PC-3 (cell line): ENCODE measurements at regions not wholly inside any gene's neighbourhood (a gene's known extent, or its start where the extent isn't known, plus 50 kb on each side); places are given as distances from the start of the nearest gene placed in this dataset.

Experiments
- CTCF ChIP-seq: fragments of 300-600 bp; sonication (generic); conservative IDR thresholded peaks from 2 replicates; pipeline ENCODE4 v1.5.1; 2017; ENCODE audit warnings: antibody characterized with exemption, low read depth, mild to moderate bottlenecking, low read length
- EZH2 ChIP-seq: fragments of 300-600 bp; sonication (generic); IDR thresholded peaks from one replicate; pipeline ENCODE4 v1.6.1; 2017; ENCODE audit warnings: antibody characterized with exemption, mild to moderate bottlenecking, low read length; ENCODE audit not compliant: unreplicated experiment
- EZH2phosphoT487 ChIP-seq: fragments of 300-600 bp; sonication (generic); IDR thresholded peaks from 2 replicates; pipeline ENCODE4 v1.6.1; 2018; ENCODE audit warnings: mild to moderate bottlenecking, antibody characterized with exemption, low read length, borderline replicate concordance

- no peak for TF ChIP-seq CTCF
- TF ChIP-seq EZH2, result no peak
- no peak for TF ChIP-seq EZH2phosphoT487
These were observed 197.1 kb upstream of the IRS2 start for GRCh38 chr13:109983447-109983846.
